ENCODE measurements at regions not wholly inside any gene's neighbourhood (a gene's known extent, or its start where the extent isn't known, plus 50 kb on each side); places are given as distances from the start of the nearest gene placed in this dataset.

DNA sequence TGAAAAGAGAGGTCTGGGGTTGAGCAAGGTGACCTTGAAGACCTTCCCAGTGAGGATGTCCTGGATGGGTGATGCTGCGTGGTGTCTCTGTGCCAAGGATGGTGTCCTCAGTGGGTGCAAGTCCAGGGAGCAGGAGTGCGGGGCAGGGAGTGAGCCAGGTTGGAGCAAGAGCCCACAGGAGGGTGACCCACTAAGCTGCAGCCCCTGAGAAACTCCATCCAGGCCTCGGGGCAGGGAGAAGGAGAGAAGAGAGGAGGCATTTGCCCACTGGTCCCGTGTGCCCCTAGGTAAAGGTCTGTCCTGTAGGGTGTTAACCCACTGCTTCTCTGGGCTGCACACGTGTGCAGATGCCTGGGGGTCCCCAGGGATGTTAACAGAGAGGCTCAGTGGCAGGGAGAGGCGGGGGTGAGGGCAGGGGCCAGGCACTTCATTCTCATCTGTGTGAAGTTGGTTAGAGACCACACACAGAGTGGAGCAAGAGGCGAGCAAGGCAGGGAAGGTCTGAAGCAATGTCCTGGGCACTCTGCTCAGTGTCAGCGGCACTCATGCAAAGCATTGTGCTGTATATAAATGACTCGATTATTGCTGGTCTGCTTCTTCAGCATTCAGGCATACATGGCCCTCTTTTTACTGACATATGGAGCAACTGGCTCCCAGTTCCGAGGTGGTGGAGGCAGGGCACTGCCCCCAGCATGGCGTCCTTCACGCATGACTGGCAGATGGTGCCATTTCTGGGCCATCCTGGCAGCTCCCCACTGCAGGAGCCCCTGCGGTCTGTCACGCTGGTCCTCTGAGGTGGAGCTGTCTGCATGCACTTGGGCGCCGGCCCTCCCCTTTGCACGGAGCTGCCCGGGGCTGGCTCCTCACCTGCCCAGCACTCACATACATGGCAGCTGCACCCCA lies 117.2 kb upstream of the HS6ST1 start:
- H3K27me3 ChIP-seq (ENCODE audit: control insufficient read depth in 2 of 2, insufficient read depth in 2 of 2, low read length in 2 of 2) = peaks cover 0 to 48% of the 10 kb centered on the region in 2 experiments; a peak in 2 of 5 replicates
- no peak overlapping the region for H3K4me3 ChIP-seq
- peaks cover 0 to 2% of the 10 kb centered on the region in 2 experiments; a peak in 2 of 5 replicates for H3K4me1 ChIP-seq (replicated peaks in 1 of 2; ENCODE audit: control insufficient read depth in 2 of 2, insufficient read depth in 2 of 2, low read length in 2 of 2)
- no peak overlapping the region for H3K27ac ChIP-seq (ENCODE audit: extremely low read depth, low read depth, low read length)
- no peaks in the 10 kb centered on the region for H3K9me3 ChIP-seq (replicated peaks; ENCODE audit: control insufficient read depth, insufficient read depth, low read depth, low read length)
- intact Hi-C loops (cut with micrococcal nuclease) (no loop called here), in situ Hi-C loops (cut with MboI) (no loop called here)
- no peaks in the 10 kb centered on the region for H3K9me1 ChIP-seq (ENCODE audit: control insufficient read depth, insufficient read depth, low read length)
- 2% methylated on average over 17 of the region's 18 CpGs for WGBS (ENCODE audit: insufficient coverage, low coverage, missing lambda C conversion rate)
- ChIA-PET POLR2A (no interaction called here), CTCF (ENCODE audit: low intra/inter-chr PET ratio) (no interaction called here)
- DNase-seq (ENCODE audit: extremely low read depth in 1 of 4, low spot score in 3 of 4) (no peak), FAIRE-seq (no peak), ATAC-seq (no peak)
- no peak overlapping the region for H3K4me2 ChIP-seq (ENCODE audit: insufficient read depth, low read length)
- no peaks in the 10 kb centered on the region for H3K79me2 ChIP-seq (ENCODE audit: control insufficient read depth, insufficient read depth, low read length)
- no peaks in the 10 kb centered on the region for H3K36me3 ChIP-seq (ENCODE audit: control insufficient read depth, insufficient read depth, low read length)
- H2AFZ ChIP-seq (ENCODE audit: low read depth, low read length) = no peak overlapping the region
- no peaks in the 10 kb centered on the region for H4K20me1 ChIP-seq (replicated peaks; ENCODE audit: control insufficient read depth, insufficient read depth, low read length)
- H3K9ac ChIP-seq (ENCODE audit: insufficient read depth in 1 of 2, low read depth in 2 of 2, low read length in 2 of 2) = no peak overlapping the region
- BruUV-seq (replicated peaks) = no TSS peak
- TF ChIP-seq CREB3L1 (IDR thresholded peaks at IDR 0.05; ENCODE audit: borderline replicate concordance, low read depth) (no peak), CHD1 (IDR thresholded peaks at IDR 0.05; ENCODE audit: low read length) (no peak), ZNF165 (CRISPR knock-in tag; IDR thresholded peaks at IDR 0.05; ENCODE audit: borderline replicate concordance) (no peak), ZBTB43 (CRISPR knock-in tag; IDR thresholded peaks at IDR 0.05) (no peak), BRD4 (IDR thresholded peaks at IDR 0.05) (no peak), MXI1 (IDR thresholded peaks at IDR 0.05; ENCODE audit: low read depth, low read length) (no peak), EWSR1 (IDR thresholded peaks at IDR 0.05; ENCODE audit: borderline replicate concordance, low read depth, partially characterized antibody) (no peak), ETV1 (tag; conservative IDR thresholded peaks at IDR 0.05; ENCODE audit: low read depth) (no peak), ZNF449 (CRISPR knock-in tag; IDR thresholded peaks at IDR 0.05) (no peak)
- TF ChIP-seq, protein P1, sequence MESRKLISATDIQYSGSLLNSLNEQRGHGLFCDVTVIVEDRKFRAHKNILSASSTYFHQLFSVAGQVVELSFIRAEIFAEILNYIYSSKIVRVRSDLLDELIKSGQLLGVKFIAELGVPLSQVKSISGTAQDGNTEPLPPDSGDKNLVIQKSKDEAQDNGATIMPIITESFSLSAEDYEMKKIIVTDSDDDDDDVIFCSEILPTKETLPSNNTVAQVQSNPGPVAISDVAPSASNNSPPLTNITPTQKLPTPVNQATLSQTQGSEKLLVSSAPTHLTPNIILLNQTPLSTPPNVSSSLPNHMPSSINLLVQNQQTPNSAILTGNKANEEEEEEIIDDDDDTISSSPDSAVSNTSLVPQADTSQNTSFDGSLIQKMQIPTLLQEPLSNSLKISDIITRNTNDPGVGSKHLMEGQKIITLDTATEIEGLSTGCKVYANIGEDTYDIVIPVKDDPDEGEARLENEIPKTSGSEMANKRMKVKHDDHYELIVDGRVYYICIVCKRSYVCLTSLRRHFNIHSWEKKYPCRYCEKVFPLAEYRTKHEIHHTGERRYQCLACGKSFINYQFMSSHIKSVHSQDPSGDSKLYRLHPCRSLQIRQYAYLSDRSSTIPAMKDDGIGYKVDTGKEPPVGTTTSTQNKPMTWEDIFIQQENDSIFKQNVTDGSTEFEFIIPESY (CRISPR knock-in tag; IDR thresholded peaks at IDR 0.05) = no peak
